Iris pigment epithelial cell (primary cell): ENCODE measurements at regions not wholly inside any gene's neighbourhood (a gene's known extent, or its start where the extent isn't known, plus 50 kb on each side); places are given as distances from the start of the nearest gene placed in this dataset.

Experiments
- DNase-seq: peaks from one replicate; pipeline ENCODE4 v3.0.0-alpha.2; 2011; ENCODE audit warnings: low read depth

DNA sequence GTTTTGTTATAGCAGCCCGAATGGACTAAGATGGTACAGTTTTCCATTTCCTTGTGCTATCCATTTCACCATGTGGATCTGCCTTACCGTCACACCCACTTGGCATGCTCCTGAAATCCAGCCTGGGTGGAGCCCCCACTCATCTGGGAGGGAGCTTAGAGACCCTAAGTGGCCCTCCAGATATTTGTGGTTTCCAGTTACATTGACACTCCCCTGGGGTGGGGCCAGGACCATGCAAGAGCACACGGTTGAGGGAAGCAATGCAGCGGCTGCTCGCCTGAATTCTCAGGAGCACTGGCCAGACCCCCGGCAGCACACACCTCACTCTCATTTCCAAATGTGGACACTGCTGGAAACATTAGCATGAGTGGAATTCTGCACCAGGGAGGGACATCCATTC, 231.1 kb downstream of the UTP18 start:
- no peak for DNase-seq

DNA sequence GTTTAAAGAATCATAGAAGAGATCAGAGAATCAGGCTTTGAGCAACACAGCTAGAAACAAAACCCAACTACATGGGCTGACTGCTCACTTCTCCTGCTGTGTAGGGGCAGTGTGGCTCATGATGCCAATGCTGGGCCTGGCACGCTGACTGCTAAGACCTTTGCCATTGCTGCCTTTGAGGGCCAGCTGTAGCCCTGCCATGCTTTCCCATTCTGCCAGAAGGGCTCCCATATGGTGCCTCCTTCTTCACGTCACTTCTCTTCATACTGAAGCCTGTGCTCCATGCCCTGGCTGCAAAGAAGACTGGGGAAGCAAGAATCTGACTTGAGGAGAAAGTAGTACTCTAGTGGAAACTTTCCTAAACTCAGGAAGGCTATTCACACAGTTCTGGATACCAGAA, 232.9 kb downstream of the UTP18 start:
- no peak for DNase-seq

DNA sequence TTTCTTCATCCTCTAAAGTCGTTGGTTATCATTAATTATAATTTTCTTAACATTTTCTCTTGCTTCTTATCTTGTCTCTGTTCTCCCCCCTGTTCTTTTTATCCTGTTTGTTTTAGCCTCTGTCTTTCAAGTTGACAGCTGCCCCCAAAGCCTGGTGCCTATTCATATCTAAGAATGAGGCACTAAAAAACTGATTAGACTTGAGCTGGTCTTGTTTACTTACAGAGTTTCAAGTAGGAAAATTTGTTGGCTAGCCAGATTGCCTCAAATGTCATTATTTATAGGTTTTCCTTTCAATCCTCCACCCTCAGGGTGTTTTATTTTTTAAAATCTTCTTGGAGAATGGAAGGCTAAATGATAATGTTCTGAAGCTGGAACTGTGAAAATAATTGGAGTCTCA, 236.0 kb downstream of the UTP18 start:
- DNase-seq = no peak

DNA sequence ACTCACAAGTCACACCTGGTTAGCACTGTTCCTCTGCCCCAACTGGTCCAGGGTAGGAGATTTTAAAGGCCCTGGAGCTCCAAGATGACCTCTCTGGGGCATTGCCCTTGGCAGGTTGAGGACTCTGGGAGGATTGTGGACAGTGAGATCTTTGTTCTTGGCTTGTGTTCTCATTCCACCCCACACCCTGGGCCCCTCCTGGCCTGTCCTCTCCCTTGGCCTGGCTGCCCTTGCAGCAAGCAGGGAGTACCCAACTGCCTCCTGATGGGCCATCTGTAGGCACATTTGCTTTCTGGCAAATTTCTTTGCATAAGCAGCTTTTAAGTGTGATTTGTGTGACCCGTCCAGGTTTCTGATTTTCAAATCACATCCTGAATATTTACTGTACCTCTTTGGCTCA, 239.6 kb downstream of the UTP18 start:
- no peak for DNase-seq

DNA sequence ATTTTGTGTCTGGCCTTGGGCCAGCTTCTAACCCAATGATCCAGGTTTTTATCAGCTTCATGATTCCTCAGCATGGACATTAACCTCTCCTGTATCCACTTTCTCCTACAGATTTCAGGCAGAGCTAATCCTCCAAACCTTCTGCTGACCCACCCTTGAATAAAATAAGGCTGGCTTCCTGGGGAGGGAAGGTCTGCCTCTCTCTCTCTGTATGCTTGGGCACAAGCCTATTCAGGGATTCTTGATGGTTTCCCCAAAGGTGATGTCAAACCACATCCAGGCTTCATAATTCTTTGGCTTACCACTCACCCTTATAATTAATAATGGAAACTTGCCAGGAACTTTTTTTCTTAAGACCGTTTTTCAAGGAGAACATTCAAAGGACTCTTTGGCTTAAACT, 240.1 kb downstream of the UTP18 start:
- DNase-seq = no peak

DNA sequence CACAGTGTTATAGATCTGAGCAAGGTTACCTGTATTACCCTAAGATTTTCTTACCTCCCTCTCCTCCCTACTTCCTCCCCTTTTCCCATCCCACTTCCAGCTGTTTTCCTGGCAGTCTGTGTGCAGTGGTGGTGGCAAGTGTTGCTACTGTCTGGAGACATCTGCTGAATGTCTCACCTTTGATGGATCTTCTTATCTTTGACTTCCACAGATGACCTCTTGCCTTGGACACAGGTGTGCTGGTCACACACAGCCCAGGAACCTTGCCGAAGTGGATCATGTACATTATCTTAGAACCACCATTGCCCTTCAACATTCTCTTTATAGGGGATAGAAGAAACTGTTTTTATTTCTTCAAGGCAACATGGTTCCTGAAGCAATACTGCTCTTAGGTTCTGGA, 245.1 kb downstream of the UTP18 start:
- no peak for DNase-seq

DNA sequence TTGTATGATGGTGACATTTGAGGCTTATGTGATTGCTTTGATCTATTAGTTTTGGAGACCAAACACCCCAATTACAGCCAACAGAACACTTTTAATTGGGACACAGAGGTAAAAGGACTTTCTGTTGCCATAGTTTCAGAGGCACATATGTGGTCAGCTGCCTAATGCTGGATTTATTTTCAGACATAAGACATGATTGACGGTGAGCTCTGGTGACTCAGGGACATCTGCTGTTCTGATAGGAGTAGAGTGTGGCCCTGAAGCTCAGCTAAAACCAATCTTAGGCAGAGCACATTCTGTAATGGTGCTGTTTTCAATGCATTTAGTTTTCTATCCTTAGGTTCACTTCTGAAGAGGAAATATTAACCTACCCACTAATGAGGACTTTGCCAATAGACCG, 247.1 kb downstream of the UTP18 start:
- DNase-seq = no peak

DNA sequence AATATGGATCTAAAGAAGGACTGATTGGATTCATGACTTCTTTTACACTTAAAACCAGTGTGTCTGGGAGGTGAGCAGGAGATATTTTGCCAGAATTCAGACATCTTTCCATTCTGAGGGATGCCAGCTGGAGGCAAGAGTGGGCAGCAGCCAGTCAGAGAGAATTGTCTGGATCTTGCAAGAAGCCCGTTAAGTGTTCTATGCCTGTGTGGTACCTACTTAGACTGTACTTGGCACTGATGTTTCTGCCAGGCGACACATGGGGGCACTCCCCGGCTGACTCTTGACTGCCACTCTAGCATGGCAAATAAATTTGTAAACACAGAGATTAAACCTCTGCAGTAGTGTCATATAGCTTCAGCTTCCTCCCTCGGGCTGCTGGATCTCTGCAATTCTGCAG, 247.7 kb downstream of the UTP18 start:
- DNase-seq = no peak

DNA sequence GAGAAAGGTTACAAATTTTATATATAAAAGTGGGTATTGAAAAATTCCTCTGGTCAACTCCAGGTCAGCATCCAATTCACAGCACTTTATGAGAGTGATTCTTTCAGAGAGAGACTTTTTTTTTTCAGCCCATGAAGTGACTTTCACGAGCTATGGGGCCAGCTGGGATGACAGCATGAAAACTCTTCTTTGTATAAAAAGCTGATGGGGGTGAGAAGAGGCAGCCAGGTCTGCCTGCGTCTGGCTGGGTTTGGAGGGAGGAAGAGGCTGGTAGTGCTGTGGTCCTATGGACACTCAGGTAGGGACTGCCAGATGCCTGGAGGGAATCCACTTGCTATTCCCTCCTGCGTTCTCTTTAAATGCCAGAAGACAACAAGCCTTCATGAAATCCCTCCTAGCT, 250.6 kb downstream of the UTP18 start:
- no peak for DNase-seq

DNA sequence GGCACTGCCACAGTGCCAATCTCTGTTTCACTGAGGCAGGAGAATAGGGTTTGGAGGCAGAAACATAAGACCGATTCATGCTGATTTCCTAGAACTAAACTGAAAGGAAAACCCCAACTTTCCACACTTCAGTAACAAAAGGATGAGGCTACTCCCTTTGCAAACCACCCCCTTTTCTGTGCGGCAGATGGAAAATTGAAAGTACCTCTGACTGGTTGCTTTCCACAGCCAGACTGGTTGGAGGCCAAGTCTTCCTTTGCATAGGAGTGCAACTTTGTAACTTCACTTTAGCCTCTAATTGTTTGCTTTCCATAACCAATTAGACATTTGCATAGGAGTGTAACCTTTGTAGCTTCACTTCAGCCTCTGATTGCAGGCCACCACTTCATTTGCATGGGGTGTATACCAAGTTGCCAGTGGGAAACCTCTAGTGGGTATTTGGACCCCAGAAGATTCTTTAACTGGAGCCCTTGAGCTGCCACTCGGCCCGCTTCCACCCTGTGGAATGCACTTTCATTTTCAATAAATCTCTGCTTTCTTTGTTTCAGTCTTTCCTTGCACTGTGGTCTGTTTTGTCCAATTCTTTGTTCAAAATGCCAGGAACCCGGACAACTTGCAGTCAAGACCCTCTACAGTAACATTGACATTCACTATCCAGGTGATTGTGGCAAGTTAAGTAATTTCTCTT, 252.0 kb downstream of the UTP18 start:
- no peak for DNase-seq

DNA sequence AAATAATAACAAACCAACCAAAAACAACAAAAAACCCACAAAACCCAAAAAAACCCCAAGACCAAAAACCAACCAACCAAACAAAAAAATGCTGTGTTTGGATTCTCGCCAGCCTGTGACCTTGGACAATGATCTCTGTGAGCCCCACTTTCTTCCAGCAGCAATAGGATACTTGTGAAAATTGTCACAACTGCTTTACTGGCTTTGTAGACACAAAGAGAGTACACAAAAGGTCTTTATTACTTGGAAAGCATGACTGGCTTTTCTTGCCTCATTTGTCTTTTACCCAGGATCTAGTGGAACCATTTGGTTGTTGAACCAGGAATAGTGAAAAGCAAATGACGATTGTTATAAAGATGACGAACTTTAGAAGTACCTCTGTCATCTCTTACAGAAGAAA, 256.6 kb downstream of the UTP18 start:
- no peak for DNase-seq

DNA sequence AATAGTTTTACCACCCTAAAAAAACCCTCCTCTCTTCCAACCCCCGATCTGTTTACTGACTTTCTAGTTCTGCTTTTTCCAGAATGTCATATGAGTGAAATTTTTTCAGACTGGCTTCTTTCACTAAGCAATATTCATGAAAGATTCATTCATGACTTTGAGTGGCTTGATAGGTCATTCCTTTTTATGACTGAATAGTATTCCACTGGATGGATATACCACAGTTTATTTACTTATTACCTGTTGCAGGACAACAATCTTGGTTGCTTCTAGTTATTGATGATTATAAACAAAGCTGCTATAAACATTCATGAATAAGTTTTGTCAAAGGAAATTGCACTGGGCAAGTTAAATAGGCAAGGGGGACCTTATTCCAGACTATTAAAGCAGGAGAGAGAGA, 264.2 kb downstream of the UTP18 start:
- DNase-seq = no peak

DNA sequence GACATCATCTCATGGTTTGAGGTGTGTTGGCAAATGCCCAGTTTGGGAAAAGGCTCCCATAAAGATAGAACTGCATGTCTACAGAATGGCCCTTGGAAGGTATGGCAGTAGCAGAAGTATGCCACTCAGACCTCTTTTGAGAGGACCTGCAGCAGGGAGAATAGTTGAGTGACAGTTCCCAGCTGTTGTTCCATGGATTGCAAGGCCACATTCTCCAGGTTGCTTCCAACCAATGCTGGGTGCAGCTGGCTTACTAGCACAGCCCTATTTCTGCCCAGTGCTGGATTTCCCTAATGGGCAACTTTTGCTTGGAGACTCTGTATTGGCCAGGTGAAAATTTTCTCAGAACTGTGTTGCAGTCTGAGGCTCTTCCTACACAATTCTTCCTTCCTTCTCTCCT, 266.2 kb downstream of the UTP18 start:
- no peak for DNase-seq

DNA sequence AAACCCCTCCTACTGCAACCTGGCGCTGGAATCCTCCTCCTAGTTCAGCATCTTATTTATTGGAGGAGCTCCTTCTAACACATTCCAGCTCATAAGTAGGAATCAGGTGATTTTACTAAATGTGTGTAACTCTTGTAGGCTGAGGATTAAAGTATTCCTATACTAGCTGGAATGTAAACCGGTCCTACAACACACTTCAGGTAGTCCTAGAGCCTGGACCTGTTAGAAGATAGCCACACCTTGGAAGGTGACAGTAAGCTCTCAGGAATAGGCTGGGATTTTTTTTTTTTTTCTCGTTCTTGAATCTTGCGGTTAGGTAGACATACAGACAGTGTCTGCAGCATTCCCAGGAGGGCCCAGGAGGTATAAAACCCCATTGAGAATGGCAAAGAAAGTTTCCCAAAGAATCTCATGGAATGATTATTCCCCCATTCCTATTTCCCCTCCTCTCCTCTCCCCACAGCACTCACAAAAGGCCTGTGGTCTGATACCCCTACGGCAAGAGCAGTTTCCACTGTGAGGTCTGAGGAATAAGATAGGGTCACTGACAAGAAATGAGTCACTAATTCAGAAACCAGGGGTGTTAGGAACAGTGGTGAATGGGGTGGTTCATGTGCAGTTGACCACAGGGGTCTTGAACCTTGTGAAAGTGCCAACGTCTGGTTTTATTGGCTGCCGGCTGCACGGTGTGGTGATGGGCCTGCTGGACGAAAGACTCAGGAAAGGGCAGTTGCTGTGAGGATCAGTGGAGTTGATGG, 267.1 kb downstream of the UTP18 start:
- DNase-seq = no peak

DNA sequence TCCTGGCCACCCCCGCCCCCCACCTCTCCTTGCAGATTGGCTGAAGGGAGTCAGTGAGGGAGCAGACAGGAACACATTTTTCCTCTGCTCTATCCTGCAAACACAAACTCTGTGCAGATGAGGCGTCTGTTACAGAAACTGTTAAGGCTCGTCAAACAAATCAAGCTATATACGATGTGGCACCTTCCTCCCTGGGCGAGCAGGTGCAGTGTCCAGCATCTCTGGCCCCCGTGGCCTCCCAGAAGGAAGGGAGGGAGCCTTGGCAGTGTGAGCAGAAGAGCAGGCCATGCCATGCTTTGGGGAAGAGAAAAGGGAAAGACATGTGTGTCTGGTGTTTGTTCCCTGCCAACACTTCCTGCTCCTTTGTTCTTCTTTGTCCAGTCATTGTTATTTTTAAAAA, 267.8 kb downstream of the UTP18 start:
- no peak for DNase-seq

DNA sequence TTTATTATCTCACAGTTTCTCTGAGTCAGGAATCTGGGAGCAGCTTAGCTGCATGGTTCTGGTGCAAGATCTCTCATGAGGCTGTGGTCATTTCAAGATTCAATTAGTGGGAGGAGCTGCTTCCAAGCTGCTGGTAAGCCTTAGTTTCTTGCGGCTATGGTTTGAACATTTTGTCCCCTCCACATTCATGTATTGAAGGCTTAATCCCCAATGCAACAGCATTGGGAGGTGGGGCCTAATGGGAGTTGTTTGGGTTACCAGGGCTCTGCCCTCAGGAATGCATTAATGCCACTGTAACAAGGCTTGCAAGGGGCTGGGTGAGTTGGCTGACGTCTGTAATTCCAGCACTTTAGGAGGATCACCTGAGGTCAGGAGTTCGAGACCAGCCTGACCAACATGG, 272.9 kb downstream of the UTP18 start:
- no peak for DNase-seq

DNA sequence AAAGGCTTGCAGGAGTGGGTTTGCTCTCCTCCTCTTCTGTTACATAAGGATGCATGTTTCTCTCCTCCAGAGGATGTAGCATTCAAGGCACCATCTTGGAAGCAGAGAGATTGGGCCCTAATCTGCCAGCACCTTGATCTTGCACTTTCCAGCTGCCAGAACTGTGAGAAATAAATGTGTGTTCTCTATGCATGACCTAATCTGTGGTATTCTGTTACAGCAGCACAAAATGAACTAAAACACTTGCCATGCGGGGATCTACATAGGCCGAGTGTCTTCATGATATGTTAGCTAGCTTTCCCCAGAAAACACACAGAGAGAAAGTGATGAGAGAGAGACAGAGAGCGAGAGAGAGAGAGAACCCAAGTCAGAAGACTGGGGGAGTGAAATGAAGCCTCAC, 273.5 kb downstream of the UTP18 start:
- DNase-seq = no peak

DNA sequence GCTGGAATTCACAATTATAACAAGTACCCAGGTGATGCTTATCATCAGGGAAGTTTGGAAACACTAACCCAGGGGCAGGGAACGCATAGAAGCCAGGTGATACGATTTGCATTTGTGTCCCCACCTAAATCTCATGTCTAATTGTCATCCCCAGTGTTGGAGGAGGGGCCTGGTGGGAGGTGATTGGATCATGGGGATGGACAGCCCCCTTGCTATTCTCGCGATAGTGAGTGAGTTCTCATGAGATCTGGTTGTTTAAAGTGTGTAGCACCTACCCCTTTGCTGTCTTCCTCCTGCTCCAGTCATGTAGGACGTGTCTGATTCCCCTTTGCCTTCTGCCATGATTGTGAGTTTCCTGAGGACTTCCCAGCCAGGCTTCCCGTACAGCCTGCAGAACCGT, 276.3 kb downstream of the UTP18 start:
- no peak for DNase-seq

DNA sequence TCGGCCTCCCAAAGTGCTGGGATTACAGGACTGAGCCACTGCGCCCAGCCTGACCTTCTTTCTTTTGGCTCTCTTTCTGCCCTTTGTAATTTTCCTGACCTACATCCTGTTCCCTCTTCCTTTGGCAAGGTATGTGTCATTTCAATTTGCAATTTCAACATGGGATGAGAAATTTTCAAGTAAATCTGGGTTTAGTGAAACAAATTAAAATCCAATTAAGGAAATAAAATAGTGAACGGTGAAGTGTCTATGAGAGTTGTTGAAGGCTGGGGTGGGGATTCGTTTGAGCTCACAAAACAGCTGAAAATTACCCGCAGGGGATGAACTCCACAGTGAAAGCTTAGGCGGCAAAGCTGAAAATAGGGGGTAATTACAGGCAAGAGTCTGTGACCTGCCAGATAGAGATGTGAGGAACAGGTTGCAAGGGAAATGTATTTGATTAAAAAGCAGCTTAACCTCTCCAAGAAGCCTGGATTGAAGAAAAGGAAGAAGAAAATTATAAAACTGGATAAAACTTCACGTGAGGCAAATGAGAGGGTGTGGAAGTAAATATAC, 277.7 kb downstream of the UTP18 start:
- DNase-seq = no peak

DNA sequence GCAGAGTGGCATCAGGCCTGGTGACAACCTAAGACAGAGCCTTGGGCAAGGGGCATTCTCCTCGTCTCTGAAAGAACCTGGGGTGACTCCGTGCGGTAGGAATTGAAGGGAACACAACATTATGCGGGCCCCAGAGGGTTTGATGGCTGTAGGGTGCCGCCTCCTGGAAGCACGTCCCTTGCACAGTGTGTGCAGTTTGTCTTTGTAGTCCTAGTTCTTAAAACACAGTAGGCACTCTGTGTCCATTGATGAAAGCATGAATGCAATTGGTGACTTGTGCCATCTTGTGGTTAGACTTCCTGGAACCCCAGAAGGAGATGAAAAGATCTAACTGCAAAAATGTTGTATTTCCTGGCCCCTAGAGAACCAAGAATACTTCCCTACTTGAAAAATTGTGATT, 279.8 kb downstream of the UTP18 start:
- no peak for DNase-seq

DNA sequence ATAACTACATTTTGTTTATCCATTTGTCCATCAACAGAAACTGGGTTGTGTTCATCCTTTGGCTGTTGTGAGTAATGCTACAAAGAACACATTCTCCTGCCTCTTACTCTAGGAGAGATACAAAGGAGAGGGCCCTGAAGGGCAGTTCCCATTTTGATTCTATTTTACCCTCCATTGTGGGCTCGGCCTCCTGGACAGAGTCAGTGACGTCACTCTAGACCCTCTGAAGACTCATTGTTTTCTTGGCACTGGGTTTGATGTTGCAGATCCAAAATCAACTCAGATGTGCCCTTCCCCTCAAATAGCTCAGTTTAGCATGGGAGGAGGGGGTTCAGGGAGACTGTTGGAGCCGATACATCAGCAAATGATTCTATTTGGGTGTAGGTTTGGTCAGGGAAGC, 280.9 kb downstream of the UTP18 start:
- DNase-seq = no peak

DNA sequence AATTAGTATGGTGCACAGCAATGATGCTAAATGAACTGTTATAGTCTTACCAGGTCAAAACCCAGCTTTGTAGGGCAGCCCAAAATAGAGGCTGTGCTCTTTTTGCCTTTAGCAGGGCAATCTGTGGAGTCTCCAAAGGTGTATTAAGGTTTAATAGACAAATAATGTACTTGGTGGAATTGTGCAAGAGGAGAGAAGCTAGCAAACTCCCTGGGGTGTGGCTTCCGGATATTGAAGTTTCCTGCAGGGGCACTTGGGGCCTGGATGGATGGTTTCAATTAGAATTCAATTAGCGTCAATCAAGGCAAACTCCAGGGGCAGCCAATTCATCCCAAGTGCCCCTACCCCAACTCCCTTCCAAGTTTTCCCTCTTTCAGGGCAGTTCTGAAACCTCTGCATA, 285.8 kb downstream of the UTP18 start:
- DNase-seq = no peak

DNA sequence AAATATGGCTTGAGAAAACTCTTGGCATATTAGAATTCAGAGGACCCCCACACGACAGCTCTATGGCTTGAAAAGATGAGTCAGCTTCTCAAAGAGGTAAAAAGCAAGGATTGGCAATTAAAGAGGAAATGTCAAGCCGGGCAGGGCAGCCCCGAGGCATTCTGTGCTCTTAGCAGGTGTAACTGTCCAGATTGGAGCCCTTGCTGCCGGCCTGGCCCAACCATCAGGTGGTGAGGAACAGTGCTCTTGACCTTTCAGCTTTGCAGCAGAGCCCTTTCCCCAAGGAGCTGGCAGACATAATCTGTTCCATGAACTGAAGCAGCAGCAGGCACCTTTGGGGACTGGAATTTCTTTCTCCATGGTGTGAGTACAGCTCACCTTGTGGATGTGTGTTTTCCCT, 287.8 kb downstream of the UTP18 start:
- DNase-seq = no peak

DNA sequence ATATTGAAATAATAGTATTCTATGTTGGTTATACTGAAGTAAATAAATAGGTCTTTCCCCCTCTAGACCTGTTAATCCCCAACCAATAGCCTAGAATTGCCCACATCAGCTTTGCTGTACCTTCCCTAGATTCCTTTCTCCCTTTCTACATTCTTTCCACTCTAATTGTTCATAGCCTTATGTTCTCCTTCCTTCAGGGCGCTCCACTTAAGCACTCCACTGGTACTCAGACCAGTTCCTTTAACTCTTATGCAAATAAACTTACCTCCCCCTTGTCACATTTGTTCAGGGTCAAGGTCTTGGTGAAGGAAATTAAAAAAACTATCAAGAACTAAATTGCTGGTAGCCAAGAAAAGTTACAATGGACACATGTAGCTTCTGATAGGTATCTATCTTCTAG, 294.8 kb downstream of the UTP18 start:
- no peak for DNase-seq
